GM19240 (cell line): ENCODE measurements at regions not wholly inside any gene's neighbourhood (a gene's known extent, or its start where the extent isn't known, plus 50 kb on each side); places are given as distances from the start of the nearest gene placed in this dataset.
A peak's percentile ranks its signal among the peaks of the same experiment; 100 is the strongest.

Source experiments
- DNase-seq: peaks from one replicate; pipeline ENCODE4 v3.0.0; 2011; ENCODE audit warnings: low spot score; ENCODE audit not compliant: insufficient read length

GRCh38 chr6:14658030-14658429 is 540.5 kb downstream of the CD83 start:
- no peak for DNase-seq

GRCh38 chr6:14658886-14659561 is 541.5 kb downstream of the CD83 start:
- no peak for DNase-seq

GRCh38 chr6:14659841-14660240 is 542.3 kb downstream of the CD83 start:
- no peak for DNase-seq

- peak; percentile 18 for DNase-seq
Observed at GRCh38 chr6:14660806-14661579, 543.4 kb downstream of the CD83 start.

GRCh38 chr6:14661691-14662090 is 544.1 kb downstream of the CD83 start:
- no peak for DNase-seq

- no peak for DNase-seq
Observed at GRCh38 chr6:14664112-14664601, 546.6 kb downstream of the CD83 start.

GRCh38 chr6:14664621-14665315 is 547.2 kb downstream of the CD83 start:
- DNase-seq = no peak

GRCh38 chr6:14665827-14666724 is 548.5 kb downstream of the CD83 start:
- peak; percentile 8 for DNase-seq

- no peak for DNase-seq
Observed at GRCh38 chr6:14670806-14671205, 553.2 kb downstream of the CD83 start.

- no peak for DNase-seq
Observed at GRCh38 chr6:14671261-14671681, 553.7 kb downstream of the CD83 start.

GRCh38 chr6:14671937-14672336 is 554.4 kb downstream of the CD83 start:
- DNase-seq = no peak

GRCh38 chr6:14673201-14673600 is 555.6 kb downstream of the CD83 start:
- DNase-seq = no peak

GRCh38 chr6:14674458-14674857 is 556.9 kb downstream of the CD83 start:
- no peak for DNase-seq

- DNase-seq = no peak
Observed at GRCh38 chr6:14674867-14675648, 557.5 kb downstream of the CD83 start.

GRCh38 chr6:14676064-14676463 is 558.5 kb downstream of the CD83 start:
- no peak for DNase-seq

- DNase-seq = no peak
Observed at GRCh38 chr6:14676977-14677781, 559.6 kb downstream of the CD83 start.

GRCh38 chr6:14681699-14682487 is 564.0 kb upstream of the JARID2 start:
- no peak for DNase-seq

GRCh38 chr6:14682812-14683211 is 563.1 kb upstream of the JARID2 start:
- no peak for DNase-seq

- no peak for DNase-seq
Observed at GRCh38 chr6:14689639-14690038, 556.2 kb upstream of the JARID2 start.
